Endothelial cell of umbilical vein (primary cell): ENCODE measurements at regions not wholly inside any gene's neighbourhood (a gene's known extent, or its start where the extent isn't known, plus 50 kb on each side); places are given as distances from the start of the nearest gene placed in this dataset.

ENCODE experiments used
- BruUV-seq: library from RNA; stranded (reverse); fragments of 400-500 nt; replicated peaks from 2 replicates; lab custom pipeline; 2021; lab: Mats Ljungman, UMichigan
- CTCF ChIA-PET: fragments of 300-600, 350-600 bp; sonication (Branson Sonifier 250); formaldehyde crosslinking; loops from one replicate; lab custom pipeline; 2021; ENCODE audit warnings: antibody characterized with exemption, inconsistent platforms; lab: Charles Lee
- POLR2A ChIA-PET: fragments of 300-600, 350-600 bp; sonication (Branson Sonifier 250); formaldehyde crosslinking; loops from one replicate; lab custom pipeline; 2021; ENCODE audit warnings: antibody characterized with exemption, inconsistent platforms; lab: Charles Lee
- DNase-seq: peaks from one replicate; pipeline ENCODE4 v3.0.0-alpha.2; 2011; ENCODE audit warnings: low read depth, low spot score
- FAIRE-seq: peaks from 2 replicates; lab custom pipeline; 2011; peaks lifted over from hg19 to GRCh38; lab: Jason Lieb, UNC
- H2AFZ ChIP-seq: 2 replicates; pipeline ENCODE4 v1.6.0; 2012; ENCODE audit warnings: low read depth, low read length, control low read depth, inconsistent platforms
- H3K27ac ChIP-seq: 2 replicates; pipeline ENCODE4 v1.5.1; 2011; ENCODE audit warnings: low read depth, mild to moderate bottlenecking, control low read depth, low read length, moderate library complexity; ENCODE audit not compliant: insufficient read depth
- H3K27me3 ChIP-seq, 2 experiments: 2 replicates each; pipeline versions ENCODE4 v1.6.0 to v1.6.1; 2011; ENCODE audit warnings: low read length in 2 of 2, mixed read lengths in 1 of 2; ENCODE audit not compliant: control insufficient read depth in 2 of 2, insufficient read depth in 2 of 2
- H3K36me3 ChIP-seq, 2 experiments: 2 replicates in 1 of 2; 3 replicates in 1 of 2; pipeline ENCODE4 v1.5.1; 2011; ENCODE audit warnings: low read length in 2 of 2, mild to moderate bottlenecking in 1 of 2, moderate library complexity in 1 of 2; ENCODE audit not compliant: control insufficient read depth in 2 of 2, insufficient read depth in 2 of 2; ENCODE audit errors: extremely low read depth in 1 of 2
- H3K4me1 ChIP-seq: 3 replicates; pipeline ENCODE4 v1.5.1; 2011; ENCODE audit warnings: mild to moderate bottlenecking, low read length; ENCODE audit not compliant: control insufficient read depth, insufficient read depth; ENCODE audit errors: extremely low read depth
- H3K4me2 ChIP-seq: 2 replicates; pipeline ENCODE4 v1.6.1; 2011; ENCODE audit warnings: low read length, control low read depth, mixed read lengths; ENCODE audit not compliant: insufficient read depth
- H3K4me3 ChIP-seq, 3 experiments: fragments of 200-600 bp in 1 of 3; sonication (generic), shearing (Covaris generic) in 1 of 3; replicated peaks in 1 of 3; 2 replicates each; pipeline ENCODE4 v1.5.1; 2011 to 2016; ENCODE audit warnings: control low read depth in 3 of 3, low read length in 3 of 3, mild to moderate bottlenecking in 2 of 3, inconsistent platforms in 1 of 3, low read depth in 1 of 3, moderate library complexity in 1 of 3; ENCODE audit not compliant: insufficient read depth in 1 of 3
- H3K79me2 ChIP-seq: 2 replicates; pipeline ENCODE4 v1.6.0; 2012; ENCODE audit warnings: low read length, inconsistent platforms; ENCODE audit not compliant: control insufficient read depth, insufficient read depth
- H3K9ac ChIP-seq: replicated peaks from 2 replicates; pipeline ENCODE3; 2011; ENCODE audit warnings: low read length, control low read depth; ENCODE audit not compliant: insufficient read depth; ENCODE audit errors: extremely low read depth
- H3K9me1 ChIP-seq: replicated peaks from 3 replicates; pipeline ENCODE4 v1.6.0; 2011; ENCODE audit warnings: mild to moderate bottlenecking, low read length; ENCODE audit not compliant: control insufficient read depth, insufficient read depth; ENCODE audit errors: extremely low read depth
- H3K9me3 ChIP-seq: replicated peaks from 2 replicates; pipeline ENCODE4 v1.5.1; 2012; ENCODE audit warnings: low read length, inconsistent platforms; ENCODE audit not compliant: control insufficient read depth, insufficient read depth
- H4K20me1 ChIP-seq: replicated peaks from 2 replicates; pipeline ENCODE3; 2011; ENCODE audit warnings: mild to moderate bottlenecking, low read length; ENCODE audit not compliant: control insufficient read depth, insufficient read depth; ENCODE audit errors: extremely low read depth
- EZH2 ChIP-seq: IDR thresholded peaks from 2 replicates; pipeline ENCODE4 v1.6.1; 2012; ENCODE audit warnings: borderline replicate concordance, low read depth, mild to moderate bottlenecking, moderate library complexity, low read length, inconsistent platforms; ENCODE audit not compliant: severe bottlenecking
- FOS ChIP-seq: IDR thresholded peaks from 2 replicates; pipeline ENCODE4 v1.6.1; 2011; ENCODE audit warnings: mild to moderate bottlenecking, low read length, moderate library complexity, borderline replicate concordance; ENCODE audit not compliant: insufficient read depth
- GATA2 ChIP-seq: IDR thresholded peaks from 2 replicates; pipeline ENCODE4 v1.7.0; 2011; ENCODE audit warnings: low read depth, mild to moderate bottlenecking, moderate library complexity, mixed read lengths, low read length; ENCODE audit not compliant: insufficient read length, insufficient read depth
- JUN ChIP-seq: IDR thresholded peaks from 2 replicates; pipeline ENCODE4 v1.6.1; 2011; ENCODE audit warnings: borderline replicate concordance, low read depth; ENCODE audit not compliant: insufficient read length, insufficient read depth
- MYC ChIP-seq: IDR thresholded peaks from one replicate; pipeline ENCODE4 v1.6.1; 2011; ENCODE audit warnings: mild to moderate bottlenecking, low read depth, low read length
- POLR2AphosphoS5 ChIP-seq: IDR thresholded peaks from 2 replicates; pipeline ENCODE4 v1.6.1; 2012; ENCODE audit warnings: low read depth, mild to moderate bottlenecking, control low read depth, low read length, moderate library complexity; ENCODE audit not compliant: insufficient read depth
- dilution Hi-C: fragments of 300-500 bp; cut with MboI; formaldehyde crosslinking; loops from one replicate; pipeline ENCODE4 v1.15.0; 2019; ENCODE audit warnings: low sequenced_read_pairs; ENCODE audit not compliant: extremely low pct_ligation_motif_present
- intact Hi-C: fragments of 100-400 bp; cut with micrococcal nuclease; formaldehyde crosslinking; loops from one replicate; pipeline ENCODE4 v1.10.0; 2022
- TF ChIP-seq, protein P1 (sequence below): IDR thresholded peaks from 2 replicates; pipeline ENCODE4 v1.6.1; 2011; ENCODE audit not compliant: insufficient read depth, insufficient read length

- BruUV-seq, result no TSS peak
- ChIA-PET CTCF (no interaction called here), POLR2A (no interaction called here)
- Histone ChIP-seq H3K9me3 (no peaks in the 10 kb centered on the region), H3K79me2 (no peaks in the 10 kb centered on the region), H3K27ac (no peak overlapping the region), H3K9ac (no peak overlapping the region), H3K4me3 (no peak overlapping the region), H3K4me2 (no peak overlapping the region), H2AFZ (no peak overlapping the region), H4K20me1 (no peaks in the 10 kb centered on the region), H3K27me3 (peaks cover 0 to 5% of the 10 kb centered on the region in 2 experiments), H3K4me1 (peaks cover 17% of the 10 kb centered on the region), H3K36me3 (no peaks in the 10 kb centered on the region), H3K9me1 (no peaks in the 10 kb centered on the region)
- intact Hi-C loops (no loop called here), dilution Hi-C loops (no loop called here)
- DNase-seq (no peak), FAIRE-seq (no peak)
- no peak for TF ChIP-seq GATA2
- TF ChIP-seq MYC, result no peak
- no peak for TF ChIP-seq POLR2AphosphoS5
- no peak for TF ChIP-seq EZH2
- TF ChIP-seq FOS, result no peak
- no peak for TF ChIP-seq JUN
Observed at GRCh38 chr15:62953021-62953420, 89.5 kb upstream of the TPM1 start.

GRCh38 chr15:62953496-62954045 lies 89.0 kb upstream of the TPM1 start:
- Histone ChIP-seq H3K4me3 (no peak overlapping the region), H4K20me1 (no peaks in the 10 kb centered on the region), H3K4me2 (no peak overlapping the region), H3K27ac (no peak overlapping the region), H2AFZ (no peak overlapping the region), H3K9me1 (no peaks in the 10 kb centered on the region), H3K27me3 (peaks cover 0 to 5% of the 10 kb centered on the region in 2 experiments), H3K9ac (no peak overlapping the region), H3K4me1 (peaks cover 18% of the 10 kb centered on the region), H3K36me3 (no peaks in the 10 kb centered on the region), H3K79me2 (no peaks in the 10 kb centered on the region), H3K9me3 (no peaks in the 10 kb centered on the region)
- no TSS peak for BruUV-seq
- intact Hi-C loops, result no loop called here
- no peak for FAIRE-seq
- DNase-seq, result no peak
- CTCF ChIA-PET, result no interaction called here
- TF ChIP-seq, protein P1, sequence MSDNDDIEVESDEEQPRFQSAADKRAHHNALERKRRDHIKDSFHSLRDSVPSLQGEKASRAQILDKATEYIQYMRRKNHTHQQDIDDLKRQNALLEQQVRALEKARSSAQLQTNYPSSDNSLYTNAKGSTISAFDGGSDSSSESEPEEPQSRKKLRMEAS, result no peak
- TF ChIP-seq EZH2 (no peak), GATA2 (no peak)
- dilution Hi-C loops, result no loop called here
- POLR2A ChIA-PET, result no interaction called here
